Astrocyte of the spinal cord (primary cell): ENCODE measurements at regions not wholly inside any gene's neighbourhood (a gene's known extent, or its start where the extent isn't known, plus 50 kb on each side); places are given as distances from the start of the nearest gene placed in this dataset.
"Not testable (repeated sequence)": the region's sequence is repeated elsewhere in the genome, so short reads cannot be mapped to it uniquely, and the experiment has no call there.

Source experiments
- DNase-seq: peaks from one replicate; pipeline ENCODE4 v3.0.0; 2011; ENCODE audit warnings: low read depth, low spot score
- H3K4me3 ChIP-seq: 2 replicates; pipeline ENCODE4 v1.5.1; 2011; ENCODE audit warnings: low read depth, mild to moderate bottlenecking, low read length, moderate library complexity
- CTCF ChIP-seq: IDR thresholded peaks from 2 replicates; pipeline ENCODE4 v1.5.1; 2012; ENCODE audit warnings: low read depth, mild to moderate bottlenecking, low read length, inconsistent platforms
- in situ Hi-C: cut with HindIII; loops from 2 replicates; pipeline ENCODE4 v1.10.0; 2017; ENCODE audit warnings: low sequenced_read_pairs

- no peak for DNase-seq
- in situ Hi-C loops: no loop called here
- H3K4me3 ChIP-seq: no peak overlapping the region
- TF ChIP-seq CTCF: no peak
Observed at GRCh38 chr16:88196471-88197400, 186.0 kb upstream of the ZNF469 start.

- in situ Hi-C loops: no loop called here
- no peak for TF ChIP-seq CTCF
- H3K4me3 ChIP-seq: no peak overlapping the region
- DNase-seq: no peak
Observed at GRCh38 chr16:88197481-88198456, 185.0 kb upstream of the ZNF469 start.

GRCh38 chr16:88198457-88199295 lies 184.1 kb upstream of the ZNF469 start:
- H3K4me3 ChIP-seq, DNase-seq, in situ Hi-C loops: not testable (repeated sequence)

GRCh38 chr16:88199296-88200153 lies 183.2 kb upstream of the ZNF469 start:
- in situ Hi-C loops, DNase-seq, H3K4me3 ChIP-seq: not testable (repeated sequence)

GRCh38 chr16:88200154-88200895 lies 182.4 kb upstream of the ZNF469 start:
- in situ Hi-C loops, DNase-seq, H3K4me3 ChIP-seq: not testable (repeated sequence)

GRCh38 chr16:88200896-88201185 lies 181.9 kb upstream of the ZNF469 start:
- no peak for TF ChIP-seq CTCF
- DNase-seq: no peak
- in situ Hi-C loops: no loop called here
- H3K4me3 ChIP-seq: no peak overlapping the region

GRCh38 chr16:88201611-88202010 lies 181.1 kb upstream of the ZNF469 start:
- DNase-seq, in situ Hi-C loops, H3K4me3 ChIP-seq: not testable (repeated sequence)
